HG03442 (cell line): ENCODE measurements at regions not wholly inside any gene's neighbourhood (a gene's known extent, or its start where the extent isn't known, plus 50 kb on each side); places are given as distances from the start of the nearest gene placed in this dataset.

Experiments used
- ATAC-seq: cut with Tn5 transposase; IDR thresholded peaks from one replicate; pipeline ENCODE4 v1.9.1; 2021; ENCODE audit warnings: mild to moderate bottlenecking, moderate library complexity; ENCODE audit not compliant: unreplicated experiment

GRCh38 chr2:51758081-51758480 lies 726.1 kb upstream of the NRXN1 start:
- no peak for ATAC-seq

GRCh38 chr2:51734115-51734514 lies 702.2 kb upstream of the NRXN1 start:
- ATAC-seq = no peak

GRCh38 chr2:51723691-51724090 lies 691.8 kb upstream of the NRXN1 start:
- no peak for ATAC-seq

GRCh38 chr2:51722311-51722710 lies 690.4 kb upstream of the NRXN1 start:
- no peak for ATAC-seq

- ATAC-seq = no peak
Measured at GRCh38 chr2:51720826-51721225, 688.9 kb upstream of the NRXN1 start.

GRCh38 chr2:51718881-51719280 lies 686.9 kb upstream of the NRXN1 start:
- no peak for ATAC-seq

GRCh38 chr2:51717312-51717711 lies 685.4 kb upstream of the NRXN1 start:
- no peak for ATAC-seq

GRCh38 chr2:51711766-51712165 lies 679.8 kb upstream of the NRXN1 start:
- ATAC-seq = no peak

- ATAC-seq = peak; percentile 55
Measured at GRCh38 chr2:51710222-51710621, 678.3 kb upstream of the NRXN1 start.

GRCh38 chr2:51707625-51708024 lies 675.7 kb upstream of the NRXN1 start:
- ATAC-seq = no peak

GRCh38 chr2:51706220-51706619 lies 674.3 kb upstream of the NRXN1 start:
- no peak for ATAC-seq

- ATAC-seq = no peak
Measured at GRCh38 chr2:51705417-51705816, 673.5 kb upstream of the NRXN1 start.

- ATAC-seq = no peak
Measured at GRCh38 chr2:51698021-51698420, 666.1 kb upstream of the NRXN1 start.

GRCh38 chr2:51697095-51697494 lies 665.2 kb upstream of the NRXN1 start:
- no peak for ATAC-seq

- no peak for ATAC-seq
Measured at GRCh38 chr2:51695531-51695930, 663.6 kb upstream of the NRXN1 start.

- no peak for ATAC-seq
Measured at GRCh38 chr2:51693640-51694039, 661.7 kb upstream of the NRXN1 start.

GRCh38 chr2:51681854-51682253 lies 649.9 kb upstream of the NRXN1 start:
- no peak for ATAC-seq

- ATAC-seq = no peak
Measured at GRCh38 chr2:51673628-51674027, 641.7 kb upstream of the NRXN1 start.

- no peak for ATAC-seq
Measured at GRCh38 chr2:51667679-51668078, 635.7 kb upstream of the NRXN1 start.

- no peak for ATAC-seq
Measured at GRCh38 chr2:51662187-51662586, 630.3 kb upstream of the NRXN1 start.

GRCh38 chr2:51657849-51658248 lies 625.9 kb upstream of the NRXN1 start:
- ATAC-seq = no peak

- ATAC-seq = peak; percentile 50
Measured at GRCh38 chr2:51650769-51651168, 618.8 kb upstream of the NRXN1 start.

- no peak for ATAC-seq
Measured at GRCh38 chr2:51649366-51649765, 617.4 kb upstream of the NRXN1 start.

GRCh38 chr2:51638811-51639210 lies 606.9 kb upstream of the NRXN1 start:
- ATAC-seq = no peak
